ENCODE measurements at regions not wholly inside any gene's neighbourhood (a gene's known extent, or its start where the extent isn't known, plus 50 kb on each side); places are given as distances from the start of the nearest gene placed in this dataset.
"Not testable (repeated sequence)": the region's sequence is repeated elsewhere in the genome, so short reads cannot be mapped to it uniquely, and the experiment has no call there.

- no peak for DNase-seq
- intact Hi-C loops (cut with DNase I): no loop called here
Measured at GRCh38 chr2:155930312-155930711, 402.2 kb downstream of the NR4A2 start.

- no peak for DNase-seq
- intact Hi-C loops (cut with DNase I): no loop called here
Measured at GRCh38 chr2:155917380-155917779, 415.1 kb downstream of the NR4A2 start.

GRCh38 chr2:155913356-155913755 is 419.2 kb downstream of the NR4A2 start:
- no peak for DNase-seq
- intact Hi-C loops (cut with DNase I): no loop called here

- intact Hi-C loops (cut with DNase I): no loop called here
- no peak for DNase-seq
Measured at GRCh38 chr2:155908567-155908966, 424.0 kb downstream of the NR4A2 start.

- no peak for DNase-seq
- intact Hi-C loops (cut with DNase I): no loop called here
Measured at GRCh38 chr2:155907211-155907610, 425.3 kb downstream of the NR4A2 start.

GRCh38 chr2:155905657-155906056 is 426.9 kb downstream of the NR4A2 start:
- no peak for DNase-seq
- intact Hi-C loops (cut with DNase I): no loop called here

GRCh38 chr2:155904720-155905119 is 427.8 kb downstream of the NR4A2 start:
- DNase-seq: no peak
- intact Hi-C loops (cut with DNase I): no loop called here

GRCh38 chr2:155902635-155903034 is 429.9 kb downstream of the NR4A2 start:
- intact Hi-C loops (cut with DNase I): no loop called here
- DNase-seq: no peak

GRCh38 chr2:155895016-155895415 is 437.5 kb downstream of the NR4A2 start:
- no peak for DNase-seq
- intact Hi-C loops (cut with DNase I): no loop called here

GRCh38 chr2:155880382-155880781 is 452.1 kb downstream of the NR4A2 start:
- intact Hi-C loops (cut with DNase I): not testable (repeated sequence)
- peak in 2 of 10 donors; percentile 35 to 44 for DNase-seq

- DNase-seq: peak in 2 of 10 donors; percentile 30 to 34
- intact Hi-C loops (cut with DNase I): not testable (repeated sequence)
Measured at GRCh38 chr2:155879900-155880299, 452.6 kb downstream of the NR4A2 start.

GRCh38 chr2:155872396-155872795 is 460.1 kb downstream of the NR4A2 start:
- DNase-seq: no peak
- intact Hi-C loops (cut with DNase I): no loop called here

- no peak for DNase-seq
- intact Hi-C loops (cut with DNase I): no loop called here
Measured at GRCh38 chr2:155871940-155872339, 460.6 kb downstream of the NR4A2 start.

GRCh38 chr2:155867564-155867963 is 465.0 kb downstream of the NR4A2 start:
- intact Hi-C loops (cut with DNase I): no loop called here

GRCh38 chr2:155866477-155866876 is 466.0 kb downstream of the NR4A2 start:
- intact Hi-C loops (cut with DNase I): no loop called here
- DNase-seq: no peak

More at GRCh38 chr2:155867564-155867963, 465.0 kb downstream of the NR4A2 start:
- no peak for DNase-seq

GRCh38 chr2:155852156-155852555 is 480.4 kb downstream of the NR4A2 start:
- no peak for DNase-seq
- intact Hi-C loops (cut with DNase I): no loop called here

- intact Hi-C loops (cut with DNase I): no loop called here
Measured at GRCh38 chr2:155846259-155846658, 486.3 kb downstream of the NR4A2 start.

GRCh38 chr2:155844461-155844860 is 488.1 kb downstream of the NR4A2 start:
- no peak for DNase-seq
- intact Hi-C loops (cut with DNase I): no loop called here

More at GRCh38 chr2:155846259-155846658, 486.3 kb downstream of the NR4A2 start:
- DNase-seq: no peak

GRCh38 chr2:155842103-155842502 is 490.4 kb downstream of the NR4A2 start:
- no peak for DNase-seq
- intact Hi-C loops (cut with DNase I): no loop called here

- DNase-seq: no peak
- intact Hi-C loops (cut with DNase I): no loop called here
Measured at GRCh38 chr2:155841442-155841841, 491.1 kb downstream of the NR4A2 start.

- no peak for DNase-seq
- intact Hi-C loops (cut with DNase I): no loop called here
Measured at GRCh38 chr2:155840661-155841060, 491.9 kb downstream of the NR4A2 start.

- intact Hi-C loops (cut with DNase I): no loop called here
Measured at GRCh38 chr2:155839991-155840390, 492.5 kb downstream of the NR4A2 start.

GRCh38 chr2:155839436-155839835 is 493.1 kb downstream of the NR4A2 start:
- intact Hi-C loops (cut with DNase I): no loop called here

More at GRCh38 chr2:155839991-155840390, 492.5 kb downstream of the NR4A2 start:
- no peak for DNase-seq

More at GRCh38 chr2:155839436-155839835, 493.1 kb downstream of the NR4A2 start:
- DNase-seq: no peak
